H9 (cell line): ENCODE measurements at regions not wholly inside any gene's neighbourhood (a gene's known extent, or its start where the extent isn't known, plus 50 kb on each side); places are given as distances from the start of the nearest gene placed in this dataset.

Experiments
- DNase-seq: peaks from one replicate; pipeline ENCODE4 v3.0.0-alpha.2; 2017
- H2AFZ ChIP-seq: one replicate; pipeline ENCODE4 v1.6.1; 2013; ENCODE audit warnings: mild to moderate bottlenecking, low read length, control low read depth, moderate library complexity
- H2AK5ac ChIP-seq: 2 replicates; pipeline ENCODE4 v1.6.1; 2013; ENCODE audit warnings: low read length, control low read depth, mixed read lengths; ENCODE audit not compliant: insufficient read length
- H2BK120ac ChIP-seq: one replicate; pipeline ENCODE4 v1.6.1; 2013; ENCODE audit warnings: low read depth, mild to moderate bottlenecking, low read length, control low read depth, inconsistent platforms; ENCODE audit not compliant: poor library complexity, severe bottlenecking
- H2BK12ac ChIP-seq: 2 replicates; pipeline ENCODE4 v1.6.1; 2013; ENCODE audit warnings: low read length, control low read depth, mixed read lengths, low read depth; ENCODE audit not compliant: insufficient read length
- H2BK15ac ChIP-seq: 2 replicates; pipeline ENCODE4 v1.6.1; 2013; ENCODE audit warnings: low read depth, low read length, control low read depth
- H2BK20ac ChIP-seq: one replicate; pipeline ENCODE4 v1.6.1; 2013; ENCODE audit warnings: low read depth, mild to moderate bottlenecking, low read length, control low read depth, inconsistent platforms; ENCODE audit not compliant: poor library complexity, severe bottlenecking
- H2BK5ac ChIP-seq: 2 replicates; pipeline ENCODE4 v1.6.1; 2013; ENCODE audit warnings: low read length, control low read depth, mixed read lengths; ENCODE audit not compliant: insufficient read length
- H3K14ac ChIP-seq: 2 replicates; pipeline ENCODE4 v1.6.1; 2013; ENCODE audit warnings: low read length, control low read depth; ENCODE audit not compliant: insufficient read depth
- H3K18ac ChIP-seq: 2 replicates; pipeline ENCODE4 v1.6.1; 2013; ENCODE audit warnings: low read depth, mild to moderate bottlenecking, mixed read lengths, low read length, control low read depth; ENCODE audit not compliant: insufficient read length
- H3K23ac ChIP-seq: 2 replicates; pipeline ENCODE4 v1.6.1; 2013; ENCODE audit warnings: low read length, control low read depth, mixed read lengths, low read depth; ENCODE audit not compliant: insufficient read length
- H3K23me2 ChIP-seq: 2 replicates; pipeline ENCODE4 v1.6.1; 2013; ENCODE audit warnings: low read depth, mild to moderate bottlenecking, mixed read lengths, low read length, control low read depth; ENCODE audit not compliant: insufficient read length, poor library complexity, severe bottlenecking
- H3K27ac ChIP-seq: 2 replicates; pipeline ENCODE4 v1.5.1; 2013; ENCODE audit warnings: low read length, control low read depth, mixed read lengths, low read depth; ENCODE audit not compliant: insufficient read length
- H3K27me3 ChIP-seq: 2 replicates; pipeline ENCODE4 v1.6.1; 2013; ENCODE audit warnings: low read length, control low read depth, inconsistent platforms; ENCODE audit not compliant: insufficient read depth
- H3K4ac ChIP-seq: 2 replicates; pipeline ENCODE4 v1.6.1; 2013; ENCODE audit warnings: low read depth, mild to moderate bottlenecking, control low read depth, inconsistent platforms, low read length, moderate library complexity
- H3K4me1 ChIP-seq: 2 replicates; pipeline ENCODE4 v1.6.1; 2013; ENCODE audit warnings: low read length, control low read depth, inconsistent platforms; ENCODE audit not compliant: insufficient read depth
- H3K4me2 ChIP-seq: 2 replicates; pipeline ENCODE4 v1.6.1; 2013; ENCODE audit warnings: low read length, control low read depth, mixed read lengths; ENCODE audit not compliant: insufficient read length, insufficient read depth
- H3K56ac ChIP-seq: 2 replicates; pipeline ENCODE4 v1.6.1; 2013; ENCODE audit warnings: low read depth, mild to moderate bottlenecking, mixed read lengths, low read length, control low read depth; ENCODE audit not compliant: insufficient read length
- H3K79me1 ChIP-seq: 2 replicates; pipeline ENCODE4 v1.6.1; 2013; ENCODE audit warnings: low read depth, mild to moderate bottlenecking, moderate library complexity, low read length, control low read depth, inconsistent platforms; ENCODE audit not compliant: insufficient read depth, poor library complexity, severe bottlenecking
- H3K79me2 ChIP-seq: 2 replicates; pipeline ENCODE4 v1.6.1; 2013; ENCODE audit warnings: low read length, control low read depth, inconsistent platforms; ENCODE audit not compliant: insufficient read depth
- H3K9ac ChIP-seq: 2 replicates; pipeline ENCODE4 v1.6.1; 2013; ENCODE audit warnings: low read length, control low read depth, mixed read lengths; ENCODE audit not compliant: insufficient read length; ENCODE audit errors: extremely low read depth
- H3K9me3 ChIP-seq: one replicate; pipeline ENCODE4 v1.6.1; 2013; ENCODE audit warnings: low read depth, low read length, inconsistent platforms; ENCODE audit not compliant: control insufficient read depth
- H3T11ph ChIP-seq: one replicate; pipeline ENCODE4 v1.6.1; 2013; ENCODE audit warnings: mild to moderate bottlenecking, low read length, control low read depth, inconsistent platforms
- H4K20me1 ChIP-seq: one replicate; pipeline ENCODE4 v1.6.1; 2013; ENCODE audit not compliant: control insufficient read depth, insufficient read length, insufficient read depth
- H4K5ac ChIP-seq: 2 replicates; pipeline ENCODE4 v1.6.1; 2013; ENCODE audit warnings: low read depth, mild to moderate bottlenecking, mixed read lengths, low read length, control low read depth; ENCODE audit not compliant: insufficient read length
- H4K8ac ChIP-seq: replicated peaks from 2 replicates; pipeline ENCODE4 v1.6.1; 2013; ENCODE audit warnings: low read length, control low read depth, mixed read lengths, low read depth; ENCODE audit not compliant: insufficient read length
- H4K91ac ChIP-seq: 2 replicates; pipeline ENCODE4 v1.6.1; 2013; ENCODE audit warnings: low read depth, mild to moderate bottlenecking, moderate library complexity, mixed read lengths, low read length, control low read depth; ENCODE audit not compliant: insufficient read length
- H3K27ac Mint-ChIP-seq, 3 experiments: 2 replicates in 2 of 3; 3 replicates in 1 of 3; pipeline ENCODE4 v1.8.0; 2020 to 2021; ENCODE audit warnings: mixed read lengths in 3 of 3, mild to moderate bottlenecking in 1 of 3, moderate library complexity in 1 of 3
- H3K27me3 Mint-ChIP-seq: 2 replicates; pipeline ENCODE4 v1.8.0; 2021; ENCODE audit warnings: low read depth, mild to moderate bottlenecking, moderate library complexity, mixed read lengths
- H3K36me3 Mint-ChIP-seq, 3 experiments: 2 replicates in 2 of 3; 3 replicates in 1 of 3; pipeline ENCODE4 v1.8.0; 2020 to 2021; ENCODE audit warnings: low read depth in 3 of 3, mixed read lengths in 3 of 3; ENCODE audit not compliant: insufficient read depth in 1 of 3
- H3K4me1 Mint-ChIP-seq, 2 experiments: 2 replicates each; pipeline ENCODE4 v1.8.0; 2020; ENCODE audit warnings: mixed read lengths in 2 of 2
- H3K4me3 Mint-ChIP-seq, 2 experiments: 2 replicates in 1 of 2; 3 replicates in 1 of 2; pipeline ENCODE4 v1.8.0; 2020 to 2021; ENCODE audit warnings: mild to moderate bottlenecking in 2 of 2, mixed read lengths in 2 of 2, moderate library complexity in 1 of 2
- H3K9me3 Mint-ChIP-seq, 2 experiments: 2 replicates in 1 of 2; 3 replicates in 1 of 2; pipeline ENCODE4 v1.8.0; 2020; ENCODE audit warnings: mild to moderate bottlenecking in 2 of 2, mixed read lengths in 2 of 2, moderate library complexity in 1 of 2
- CTCF ChIP-seq: fragments of 200-600 bp; sonication (generic); conservative IDR thresholded peaks from 3 replicates; pipeline ENCODE4 v1.8.0; 2021; ENCODE audit warnings: antibody characterized with exemption, mild to moderate bottlenecking

- H3K56ac ChIP-seq, result no peak overlapping the region
- H3K79me1 ChIP-seq, result no peaks in the 10 kb centered on the region
- H3K27ac Mint-ChIP-seq, result no peak overlapping the region
- no peak overlapping the region for H2BK5ac ChIP-seq
- no peaks in the 10 kb centered on the region for H3K27me3 Mint-ChIP-seq
- H4K8ac ChIP-seq, result no peak overlapping the region
- H2BK12ac ChIP-seq, result no peak overlapping the region
- TF ChIP-seq CTCF, result no peak
- no peak overlapping the region for H3K4me2 ChIP-seq
- no peak overlapping the region for H3K27ac ChIP-seq
- DNase-seq, result no peak
- no peak overlapping the region for H2BK20ac ChIP-seq
- H3K4me1 Mint-ChIP-seq, result no peaks in the 10 kb centered on the region
- no peaks in the 10 kb centered on the region for H3K23me2 ChIP-seq
- no peak overlapping the region for H3K4me3 Mint-ChIP-seq
- H3K36me3 Mint-ChIP-seq, result peaks cover 3 to 9% (median 4%) of the 10 kb centered on the region in 3 experiments
- H3K18ac ChIP-seq, result no peak overlapping the region
- no peak overlapping the region for H4K5ac ChIP-seq
- H3K14ac ChIP-seq, result no peak overlapping the region
- H3K23ac ChIP-seq, result no peak overlapping the region
- no peaks in the 10 kb centered on the region for H3K9me3 ChIP-seq
- no peak overlapping the region for H2AFZ ChIP-seq
- H3K79me2 ChIP-seq, result no peaks in the 10 kb centered on the region
- no peaks in the 10 kb centered on the region for H4K20me1 ChIP-seq
- no peaks in the 10 kb centered on the region for H3K27me3 ChIP-seq
- no peaks in the 10 kb centered on the region for H3K4me1 ChIP-seq
- H2BK15ac ChIP-seq, result no peak overlapping the region
- no peak overlapping the region for H2BK120ac ChIP-seq
- no peak overlapping the region for H2AK5ac ChIP-seq
- H3K4ac ChIP-seq, result no peak overlapping the region
- H3T11ph ChIP-seq, result no peak overlapping the region
- H4K91ac ChIP-seq, result no peak overlapping the region
- no peak overlapping the region for H3K9ac ChIP-seq
- H3K9me3 Mint-ChIP-seq, result peaks cover 4 to 10% of the 10 kb centered on the region in 2 experiments
Measured at GRCh38 chr10:9860045-9860444, 1157.6 kb upstream of the CELF2 start.
